Left colon (tissue), 2 donors: ENCODE measurements at regions not wholly inside any gene's neighbourhood (a gene's known extent, or its start where the extent isn't known, plus 50 kb on each side); places are given as distances from the start of the nearest gene placed in this dataset.
"Not testable (repeated sequence)": the region's sequence is repeated elsewhere in the genome, so short reads cannot be mapped to it uniquely, and the experiment has no call there.

Source experiments
- ATAC-seq: fragments of 200-7000 bp; cut with Tn5 transposase; one replicate; pipeline ENCODE4 v1.9.1; 2020; ENCODE audit warnings: mild to moderate bottlenecking, moderate library complexity
- DNase-seq, 2 donors: peaks; one replicate each; pipeline ENCODE4 v3.0.0-alpha.2; 2020
- intact Hi-C, 2 donors: fragments of 100-400 bp; cut with DNase I in 1 of 2; cut with micrococcal nuclease in 1 of 2; formaldehyde crosslinking; loops; one replicate each; pipeline versions ENCODE4 v1.11.2 to v1.14.0; 2022; cut with DNase I, micrococcal nuclease
- donor health status: DM: no; HTN: no; CAD: no.
- donor health status: DM: yes; HTN: yes; CAD: no.

GRCh38 chr6:74901576-74901975 lies 304.3 kb downstream of the COL12A1 start:
- ATAC-seq = no peak
- no peak for DNase-seq
- intact Hi-C loops = no loop called here

- ATAC-seq = no peak
Measured at GRCh38 chr6:74899416-74899815, 306.4 kb downstream of the COL12A1 start.

GRCh38 chr6:74892091-74892490 lies 313.8 kb downstream of the COL12A1 start:
- no peak for DNase-seq
- no peak for ATAC-seq
- intact Hi-C loops = no loop called here

More at GRCh38 chr6:74899416-74899815, 306.4 kb downstream of the COL12A1 start:
- no peak for DNase-seq
- intact Hi-C loops = no loop called here

GRCh38 chr6:74891349-74891831 lies 314.5 kb downstream of the COL12A1 start:
- ATAC-seq = no peak
- intact Hi-C loops = no loop called here
- no peak for DNase-seq

- DNase-seq (no peak), ATAC-seq (no peak)
- intact Hi-C loops = no loop called here
Measured at GRCh38 chr6:74889635-74890034, 316.2 kb downstream of the COL12A1 start.

- intact Hi-C loops, ATAC-seq: not testable (repeated sequence)
Measured at GRCh38 chr6:74888741-74889140, 317.1 kb downstream of the COL12A1 start.

GRCh38 chr6:74879976-74880375 lies 325.9 kb downstream of the COL12A1 start:
- intact Hi-C loops = no loop called here
- no peak for DNase-seq
- ATAC-seq = no peak

More at GRCh38 chr6:74888741-74889140, 317.1 kb downstream of the COL12A1 start:
- DNase-seq = not testable (repeated sequence)

GRCh38 chr6:74879234-74879633 lies 326.6 kb downstream of the COL12A1 start:
- DNase-seq (no peak), ATAC-seq (no peak)
- intact Hi-C loops = no loop called here

GRCh38 chr6:74875193-74875592 lies 330.7 kb downstream of the COL12A1 start:
- no peak for DNase-seq
- intact Hi-C loops = no loop called here
- no peak for ATAC-seq

- intact Hi-C loops = no loop called here
- ATAC-seq = peak; percentile 53
Measured at GRCh38 chr6:74872754-74873476, 332.9 kb downstream of the COL12A1 start.

GRCh38 chr6:74871757-74872156 lies 334.1 kb downstream of the COL12A1 start:
- intact Hi-C loops = no loop called here
- ATAC-seq (no peak), DNase-seq (no peak)

More at GRCh38 chr6:74872754-74873476, 332.9 kb downstream of the COL12A1 start:
- DNase-seq = no peak

GRCh38 chr6:74870403-74870802 lies 335.4 kb downstream of the COL12A1 start:
- intact Hi-C loops = no loop called here
- DNase-seq (no peak), ATAC-seq (peak; percentile 93)

GRCh38 chr6:74867291-74867690 lies 338.6 kb downstream of the COL12A1 start:
- DNase-seq (no peak), ATAC-seq (no peak)
- intact Hi-C loops = no loop called here

GRCh38 chr6:74863968-74864367 lies 341.9 kb downstream of the COL12A1 start:
- DNase-seq = no peak
- intact Hi-C loops = no loop called here
- no peak for ATAC-seq

- intact Hi-C loops = no loop called here
- DNase-seq (no peak), ATAC-seq (no peak)
Measured at GRCh38 chr6:74860456-74860855, 345.4 kb downstream of the COL12A1 start.

- no peak for DNase-seq
- peak; percentile 99 for ATAC-seq
- intact Hi-C loops = no loop called here
Measured at GRCh38 chr6:74857157-74857556, 348.7 kb downstream of the COL12A1 start.

GRCh38 chr6:74853991-74854390 lies 351.9 kb downstream of the COL12A1 start:
- intact Hi-C loops = no loop called here
- ATAC-seq (no peak), DNase-seq (no peak)

GRCh38 chr6:74851596-74851995 lies 354.3 kb downstream of the COL12A1 start:
- intact Hi-C loops = no loop called here
- no peak for DNase-seq
- ATAC-seq = no peak

GRCh38 chr6:74840953-74841352 lies 364.9 kb downstream of the COL12A1 start:
- intact Hi-C loops = no loop called here

GRCh38 chr6:74834967-74835366 lies 370.9 kb downstream of the COL12A1 start:
- DNase-seq = no peak
- no peak for ATAC-seq
- intact Hi-C loops = no loop called here

More at GRCh38 chr6:74840953-74841352, 364.9 kb downstream of the COL12A1 start:
- ATAC-seq (no peak), DNase-seq (no peak)

- ATAC-seq (no peak), DNase-seq (no peak)
- intact Hi-C loops = no loop called here
Measured at GRCh38 chr6:74826263-74826662, 379.6 kb downstream of the COL12A1 start.
